H9 (cell line): ENCODE measurements at regions not wholly inside any gene's neighbourhood (a gene's known extent, or its start where the extent isn't known, plus 50 kb on each side); places are given as distances from the start of the nearest gene placed in this dataset.

Source experiments
- DNase-seq: peaks from one replicate; pipeline ENCODE4 v3.0.0-alpha.2; 2017
- H2AFZ ChIP-seq: one replicate; pipeline ENCODE4 v1.6.1; 2013; ENCODE audit warnings: mild to moderate bottlenecking, low read length, control low read depth, moderate library complexity
- H2AK5ac ChIP-seq: 2 replicates; pipeline ENCODE4 v1.6.1; 2013; ENCODE audit warnings: low read length, control low read depth, mixed read lengths; ENCODE audit not compliant: insufficient read length
- H2BK120ac ChIP-seq: one replicate; pipeline ENCODE4 v1.6.1; 2013; ENCODE audit warnings: low read depth, mild to moderate bottlenecking, low read length, control low read depth, inconsistent platforms; ENCODE audit not compliant: poor library complexity, severe bottlenecking
- H2BK12ac ChIP-seq: 2 replicates; pipeline ENCODE4 v1.6.1; 2013; ENCODE audit warnings: low read length, control low read depth, mixed read lengths, low read depth; ENCODE audit not compliant: insufficient read length
- H2BK15ac ChIP-seq: 2 replicates; pipeline ENCODE4 v1.6.1; 2013; ENCODE audit warnings: low read depth, low read length, control low read depth
- H2BK20ac ChIP-seq: one replicate; pipeline ENCODE4 v1.6.1; 2013; ENCODE audit warnings: low read depth, mild to moderate bottlenecking, low read length, control low read depth, inconsistent platforms; ENCODE audit not compliant: poor library complexity, severe bottlenecking
- H2BK5ac ChIP-seq: 2 replicates; pipeline ENCODE4 v1.6.1; 2013; ENCODE audit warnings: low read length, control low read depth, mixed read lengths; ENCODE audit not compliant: insufficient read length
- H3K14ac ChIP-seq: 2 replicates; pipeline ENCODE4 v1.6.1; 2013; ENCODE audit warnings: low read length, control low read depth; ENCODE audit not compliant: insufficient read depth
- H3K18ac ChIP-seq: 2 replicates; pipeline ENCODE4 v1.6.1; 2013; ENCODE audit warnings: low read depth, mild to moderate bottlenecking, mixed read lengths, low read length, control low read depth; ENCODE audit not compliant: insufficient read length
- H3K23ac ChIP-seq: 2 replicates; pipeline ENCODE4 v1.6.1; 2013; ENCODE audit warnings: low read length, control low read depth, mixed read lengths, low read depth; ENCODE audit not compliant: insufficient read length
- H3K23me2 ChIP-seq: 2 replicates; pipeline ENCODE4 v1.6.1; 2013; ENCODE audit warnings: low read depth, mild to moderate bottlenecking, mixed read lengths, low read length, control low read depth; ENCODE audit not compliant: insufficient read length, poor library complexity, severe bottlenecking
- H3K27ac ChIP-seq: 2 replicates; pipeline ENCODE4 v1.5.1; 2013; ENCODE audit warnings: low read length, control low read depth, mixed read lengths, low read depth; ENCODE audit not compliant: insufficient read length
- H3K27me3 ChIP-seq: 2 replicates; pipeline ENCODE4 v1.6.1; 2013; ENCODE audit warnings: low read length, control low read depth, inconsistent platforms; ENCODE audit not compliant: insufficient read depth
- H3K4ac ChIP-seq: 2 replicates; pipeline ENCODE4 v1.6.1; 2013; ENCODE audit warnings: low read depth, mild to moderate bottlenecking, control low read depth, inconsistent platforms, low read length, moderate library complexity
- H3K4me1 ChIP-seq: 2 replicates; pipeline ENCODE4 v1.6.1; 2013; ENCODE audit warnings: low read length, control low read depth, inconsistent platforms; ENCODE audit not compliant: insufficient read depth
- H3K4me2 ChIP-seq: 2 replicates; pipeline ENCODE4 v1.6.1; 2013; ENCODE audit warnings: low read length, control low read depth, mixed read lengths; ENCODE audit not compliant: insufficient read length, insufficient read depth
- H3K56ac ChIP-seq: 2 replicates; pipeline ENCODE4 v1.6.1; 2013; ENCODE audit warnings: low read depth, mild to moderate bottlenecking, mixed read lengths, low read length, control low read depth; ENCODE audit not compliant: insufficient read length
- H3K79me1 ChIP-seq: 2 replicates; pipeline ENCODE4 v1.6.1; 2013; ENCODE audit warnings: low read depth, mild to moderate bottlenecking, moderate library complexity, low read length, control low read depth, inconsistent platforms; ENCODE audit not compliant: insufficient read depth, poor library complexity, severe bottlenecking
- H3K79me2 ChIP-seq: 2 replicates; pipeline ENCODE4 v1.6.1; 2013; ENCODE audit warnings: low read length, control low read depth, inconsistent platforms; ENCODE audit not compliant: insufficient read depth
- H3K9ac ChIP-seq: 2 replicates; pipeline ENCODE4 v1.6.1; 2013; ENCODE audit warnings: low read length, control low read depth, mixed read lengths; ENCODE audit not compliant: insufficient read length; ENCODE audit errors: extremely low read depth
- H3K9me3 ChIP-seq: one replicate; pipeline ENCODE4 v1.6.1; 2013; ENCODE audit warnings: low read depth, low read length, inconsistent platforms; ENCODE audit not compliant: control insufficient read depth
- H3T11ph ChIP-seq: one replicate; pipeline ENCODE4 v1.6.1; 2013; ENCODE audit warnings: mild to moderate bottlenecking, low read length, control low read depth, inconsistent platforms
- H4K20me1 ChIP-seq: one replicate; pipeline ENCODE4 v1.6.1; 2013; ENCODE audit not compliant: control insufficient read depth, insufficient read length, insufficient read depth
- H4K5ac ChIP-seq: 2 replicates; pipeline ENCODE4 v1.6.1; 2013; ENCODE audit warnings: low read depth, mild to moderate bottlenecking, mixed read lengths, low read length, control low read depth; ENCODE audit not compliant: insufficient read length
- H4K8ac ChIP-seq: replicated peaks from 2 replicates; pipeline ENCODE4 v1.6.1; 2013; ENCODE audit warnings: low read length, control low read depth, mixed read lengths, low read depth; ENCODE audit not compliant: insufficient read length
- H4K91ac ChIP-seq: 2 replicates; pipeline ENCODE4 v1.6.1; 2013; ENCODE audit warnings: low read depth, mild to moderate bottlenecking, moderate library complexity, mixed read lengths, low read length, control low read depth; ENCODE audit not compliant: insufficient read length
- H3K27ac Mint-ChIP-seq, 3 experiments: 2 replicates in 2 of 3; 3 replicates in 1 of 3; pipeline ENCODE4 v1.8.0; 2020 to 2021; ENCODE audit warnings: mixed read lengths in 3 of 3, mild to moderate bottlenecking in 1 of 3, moderate library complexity in 1 of 3
- H3K27me3 Mint-ChIP-seq: 2 replicates; pipeline ENCODE4 v1.8.0; 2021; ENCODE audit warnings: low read depth, mild to moderate bottlenecking, moderate library complexity, mixed read lengths
- H3K36me3 Mint-ChIP-seq, 3 experiments: 2 replicates in 2 of 3; 3 replicates in 1 of 3; pipeline ENCODE4 v1.8.0; 2020 to 2021; ENCODE audit warnings: low read depth in 3 of 3, mixed read lengths in 3 of 3; ENCODE audit not compliant: insufficient read depth in 1 of 3
- H3K4me1 Mint-ChIP-seq, 2 experiments: 2 replicates each; pipeline ENCODE4 v1.8.0; 2020; ENCODE audit warnings: mixed read lengths in 2 of 2
- H3K4me3 Mint-ChIP-seq, 2 experiments: 2 replicates in 1 of 2; 3 replicates in 1 of 2; pipeline ENCODE4 v1.8.0; 2020 to 2021; ENCODE audit warnings: mild to moderate bottlenecking in 2 of 2, mixed read lengths in 2 of 2, moderate library complexity in 1 of 2
- H3K9me3 Mint-ChIP-seq, 2 experiments: 2 replicates in 1 of 2; 3 replicates in 1 of 2; pipeline ENCODE4 v1.8.0; 2020; ENCODE audit warnings: mild to moderate bottlenecking in 2 of 2, mixed read lengths in 2 of 2, moderate library complexity in 1 of 2
- CTCF ChIP-seq: fragments of 200-600 bp; sonication (generic); conservative IDR thresholded peaks from 3 replicates; pipeline ENCODE4 v1.8.0; 2021; ENCODE audit warnings: antibody characterized with exemption, mild to moderate bottlenecking
- WGBS: extraction: QIAGEN DNeasy Blood & Tissue Kit; methylation state at CpG from one replicate; pipeline ENCODE4 v1.1.7; 2013; ENCODE audit warnings: missing lambda C conversion rate, low lambda C conversion rate, mixed read lengths; ENCODE audit not compliant: insufficient read length; ENCODE audit errors: extremely low coverage; 5-methylcytosine and 5-hydroxymethylcytosine counted together

- peaks cover 3 to 5% of the 10 kb centered on the region in 2 experiments; a peak in 1 of 4 replicates for H3K4me1 Mint-ChIP-seq
- Histone ChIP-seq H3K4me1 (no peaks in the 10 kb centered on the region), H3K23ac (no peak overlapping the region), H3K4me2 (no peak overlapping the region), H4K5ac (no peak overlapping the region), H3K18ac (no peak overlapping the region), H3K4ac (no peak overlapping the region), H3K79me2 (no peaks in the 10 kb centered on the region), H3K27me3 (no peaks in the 10 kb centered on the region), H4K20me1 (no peaks in the 10 kb centered on the region), H2BK20ac (no peak overlapping the region), H3K9ac (no peak overlapping the region), H2BK15ac (no peak overlapping the region), H2BK12ac (no peak overlapping the region), H3K9me3 (no peaks in the 10 kb centered on the region), H2BK120ac (no peak overlapping the region), H3K14ac (no peak overlapping the region), H3T11ph (no peak overlapping the region), H2AK5ac (no peak overlapping the region), H3K79me1 (no peaks in the 10 kb centered on the region), H2BK5ac (no peak overlapping the region), H3K27ac (no peak overlapping the region), H4K8ac (no peak overlapping the region), H3K56ac (no peak overlapping the region), H4K91ac (no peak overlapping the region), H3K23me2 (no peaks in the 10 kb centered on the region), H2AFZ (no peak overlapping the region)
- no peak for DNase-seq
- no peak overlapping the region for H3K27ac Mint-ChIP-seq
- H3K9me3 Mint-ChIP-seq: no peaks in the 10 kb centered on the region
- TF ChIP-seq CTCF: no peak
- no CpG with 5 or more reads among the region's 3 CpGs for WGBS
- H3K4me3 Mint-ChIP-seq: no peak overlapping the region
- H3K27me3 Mint-ChIP-seq: peaks cover 10% of the 10 kb centered on the region
- no peaks in the 10 kb centered on the region for H3K36me3 Mint-ChIP-seq
Observed at GRCh38 chr16:49203361-49203760, 78.3 kb downstream of the CBLN1 start.
